HT-29 (cell line): ENCODE measurements at regions not wholly inside any gene's neighbourhood (a gene's known extent, or its start where the extent isn't known, plus 50 kb on each side); places are given as distances from the start of the nearest gene placed in this dataset. TPM values are rescaled to one million over a fixed set of nuclear protein-coding genes. Genes with fewer than 3 reads are reported as not detected.

Experiments used
- small RNA-seq: library from RNA; depleted of rRNA; stranded (forward); fragments of <200 nt; gene quantifications from one replicate; pipeline ENCODE3, GENCODE V24; 2014

Small RNAs in the stretch of these regions (small RNA-seq; reads per million reads assigned to genes)
- gene AC103996.1 (not detected), gene AC112693.2 (not detected)
